ENCODE measurements at regions not wholly inside any gene's neighbourhood (a gene's known extent, or its start where the extent isn't known, plus 50 kb on each side); places are given as distances from the start of the nearest gene placed in this dataset.

- no peak overlapping the region for H2AFZ ChIP-seq (ENCODE audit: insufficient read depth, low read depth, low read length, poor library complexity, severe bottlenecking)
- TF ChIP-seq CTCF (IDR thresholded peaks at IDR 0.05), result no peak
- no peak overlapping the region for H3K4me2 ChIP-seq (replicated peaks; ENCODE audit: extremely low read depth, low read length, poor library complexity, severe bottlenecking)
- no peaks in the 10 kb centered on the region for H3K4me1 ChIP-seq (ENCODE audit: control insufficient read depth in 1 of 2, insufficient read depth in 2 of 2, low read length in 2 of 2)
- no peak overlapping the region for H3K27ac ChIP-seq (ENCODE audit: low read depth in 1 of 2, low read length in 2 of 2)
- H4K20me1 ChIP-seq (ENCODE audit: insufficient read depth, low read length), result no peaks in the 10 kb centered on the region
- no peak overlapping the region for H3K4me3 ChIP-seq (replicated peaks in 1 of 3; ENCODE audit: low read depth in 2 of 3, low read length in 3 of 3)
- no peaks in the 10 kb centered on the region for H3K79me2 ChIP-seq (ENCODE audit: insufficient read depth, low read length)
- Mint-ChIP-seq H3K27ac (no peak overlapping the region), H3K4me3 (no peak overlapping the region), H3K36me3 (no peaks in the 10 kb centered on the region), H3K4me1 (no peaks in the 10 kb centered on the region), H3K9me3 (peaks cover 0 to 2% (median 0%) of the 10 kb centered on the region in 7 donors), H3K27me3 (ENCODE audit: low read depth in 3 of 3) (peaks cover 0 to 5% (median 3%) of the 10 kb centered on the region in 3 donors)
- DNase-seq, result no peak
- WGBS (ENCODE audit: insufficient coverage), result 96% methylated on average over 4 of the region's 4 CpGs
- intact Hi-C loops (cut with micrococcal nuclease), result no loop called here
- H3K27me3 ChIP-seq (ENCODE audit: control insufficient read depth in 2 of 2, insufficient read depth in 2 of 2, low read length in 2 of 2), result no peaks in the 10 kb centered on the region
- H3K36me3 ChIP-seq (replicated peaks in 1 of 2; ENCODE audit: control insufficient read depth in 1 of 2, insufficient read depth in 2 of 2, low read length in 2 of 2), result no peaks in the 10 kb centered on the region
- H3K9ac ChIP-seq (ENCODE audit: insufficient read depth, low read length, poor library complexity, severe bottlenecking), result no peak overlapping the region
- H3K9me3 ChIP-seq (replicated peaks in 1 of 2; ENCODE audit: control insufficient read depth in 1 of 2, insufficient read depth in 1 of 2, low read length in 2 of 2), result no peaks in the 10 kb centered on the region
These were observed 133.8 kb upstream of the RANBP3L start for GRCh38 chr5:36435516-36435915.

- Histone ChIP-seq H3K36me3 (replicated peaks in 1 of 2; ENCODE audit: control insufficient read depth in 1 of 2, insufficient read depth in 2 of 2, low read length in 2 of 2) (no peaks in the 10 kb centered on the region), H3K9ac (ENCODE audit: insufficient read depth, low read length, poor library complexity, severe bottlenecking) (no peak overlapping the region), H3K27me3 (ENCODE audit: control insufficient read depth in 2 of 2, insufficient read depth in 2 of 2, low read length in 2 of 2) (no peaks in the 10 kb centered on the region), H3K27ac (ENCODE audit: low read depth in 1 of 2, low read length in 2 of 2) (no peak overlapping the region), H3K4me3 (replicated peaks in 1 of 3; ENCODE audit: low read depth in 2 of 3, low read length in 3 of 3) (no peak overlapping the region), H3K4me2 (replicated peaks; ENCODE audit: extremely low read depth, low read length, poor library complexity, severe bottlenecking) (no peak overlapping the region), H2AFZ (ENCODE audit: insufficient read depth, low read depth, low read length, poor library complexity, severe bottlenecking) (no peak overlapping the region), H3K4me1 (ENCODE audit: control insufficient read depth in 1 of 2, insufficient read depth in 2 of 2, low read length in 2 of 2) (no peaks in the 10 kb centered on the region), H3K9me3 (replicated peaks in 1 of 2; ENCODE audit: control insufficient read depth in 1 of 2, insufficient read depth in 1 of 2, low read length in 2 of 2) (no peaks in the 10 kb centered on the region), H4K20me1 (ENCODE audit: insufficient read depth, low read length) (no peaks in the 10 kb centered on the region), H3K79me2 (ENCODE audit: insufficient read depth, low read length) (no peaks in the 10 kb centered on the region)
- no peak for DNase-seq
- no peak overlapping the region for H3K4me3 Mint-ChIP-seq
- peaks cover 0 to 4% (median 3%) of the 10 kb centered on the region in 3 donors for H3K27me3 Mint-ChIP-seq (ENCODE audit: low read depth in 3 of 3)
- H3K4me1 Mint-ChIP-seq, result no peaks in the 10 kb centered on the region
- no CpG with 5 or more reads among the region's 3 CpGs for WGBS (ENCODE audit: insufficient coverage)
- no peak for TF ChIP-seq CTCF (IDR thresholded peaks at IDR 0.05)
- intact Hi-C loops (cut with micrococcal nuclease), result no loop called here
- H3K9me3 Mint-ChIP-seq, result peaks cover 0 to 2% (median 0%) of the 10 kb centered on the region in 7 donors
- no peaks in the 10 kb centered on the region for H3K36me3 Mint-ChIP-seq
- H3K27ac Mint-ChIP-seq, result no peak overlapping the region
These were observed 134.6 kb upstream of the RANBP3L start for GRCh38 chr5:36436306-36436705.
